Left lung (tissue), 4 donors: ENCODE measurements at regions not wholly inside any gene's neighbourhood (a gene's known extent, or its start where the extent isn't known, plus 50 kb on each side); places are given as distances from the start of the nearest gene placed in this dataset.

Experiments used
- ATAC-seq: fragments of 200-7000 bp; cut with Tn5 transposase; one replicate; pipeline ENCODE4 v1.9.1; 2020; ENCODE audit warnings: moderate library complexity
- DNase-seq, 4 donors: peaks; one replicate each; pipeline ENCODE4 v3.0.0-alpha.2; 2013 to 2020
- H3K27ac ChIP-seq, 2 donors: fragments of 200-600 bp; sonication (generic) in 1 of 2; one replicate each; pipeline versions ENCODE4 v1.5.0 to v1.8.0; 2020 to 2021
- H3K27me3 ChIP-seq, 2 donors: fragments of 200-600 bp; sonication (generic) in 1 of 2; one replicate each; pipeline versions ENCODE4 v1.5.0 to v1.8.0; 2020 to 2021
- H3K36me3 ChIP-seq, 2 donors: fragments of 200-600 bp; sonication (generic) in 1 of 2; one replicate each; pipeline versions ENCODE4 v1.5.0 to v1.8.0; 2020 to 2021
- H3K4me1 ChIP-seq, 2 donors: fragments of 200-600 bp; one replicate each; pipeline ENCODE4 v1.8.0; 2021
- H3K4me3 ChIP-seq, 2 donors: fragments of 200-600 bp; sonication (generic) in 1 of 2; one replicate each; pipeline versions ENCODE4 v1.5.0 to v1.8.0; 2020 to 2021; ENCODE audit warnings: mild to moderate bottlenecking in 1 of 2
- H3K9me3 ChIP-seq, 2 donors: fragments of 200-600 bp; sonication (generic) in 1 of 2; one replicate each; pipeline versions ENCODE4 v1.5.0 to v1.8.0; 2020 to 2021
- CTCF ChIP-seq, 2 donors: fragments of 200-600 bp; sonication (generic) in 1 of 2; IDR thresholded peaks; one replicate each; pipeline versions ENCODE4 v1.5.0 to v1.8.0; 2021; ENCODE audit warnings: antibody characterized with exemption in 2 of 2
- intact Hi-C, 2 donors: fragments of 100-400 bp; cut with DNase I; formaldehyde crosslinking; loops; one replicate each; pipeline versions ENCODE4 v1.11.2 to v1.14.2; 2022
- donor health status: DM: no; HTN: yes; CAD: no.
- donor health status: DM: no; HTN: no; CAD: no.

GRCh38 chr7:114085313-114085591 lies 166.4 kb upstream of the PPP1R3A start:
- Histone ChIP-seq H3K4me1 (peaks cover 0 to 35% of the 10 kb centered on the region in 2 donors), H3K27me3 (peaks cover 32 to 98% of the 10 kb centered on the region in 2 donors)
- intact Hi-C loops, result no loop called here

GRCh38 chr7:114084472-114085312 lies 165.9 kb upstream of the PPP1R3A start:
- Histone ChIP-seq H3K27me3 (peaks cover 32 to 98% of the 10 kb centered on the region in 2 donors), H3K36me3 (no peaks in the 10 kb centered on the region), H3K27ac (peak overlapping the region; percentile 82 to 92), H3K4me3 (peak overlapping the region; percentile 45 to 51), H3K4me1 (peaks cover 0 to 35% of the 10 kb centered on the region in 2 donors), H3K9me3 (no peaks in the 10 kb centered on the region)
- TF ChIP-seq CTCF (IDR thresholded peaks at IDR 0.05), result no peak
- DNase-seq (peak; percentile 39 to 80 (median 60)), ATAC-seq (peak; percentile 16)
- intact Hi-C loops, result no loop called here

More at GRCh38 chr7:114085313-114085591, 166.4 kb upstream of the PPP1R3A start:
- DNase-seq, result peak in 1 of 4 donors; percentile 69
- Histone ChIP-seq H3K9me3 (no peaks in the 10 kb centered on the region), H3K4me3 (peak overlapping the region; percentile 45 to 51), H3K27ac (peak overlapping the region; percentile 82 to 92), H3K36me3 (no peaks in the 10 kb centered on the region)
- TF ChIP-seq CTCF (IDR thresholded peaks at IDR 0.05), result no peak
- peak; percentile 9 for ATAC-seq

GRCh38 chr7:114084002-114084471 lies 165.2 kb upstream of the PPP1R3A start:
- peak overlapping the region; percentile 45 to 51 for H3K4me3 ChIP-seq
- no peaks in the 10 kb centered on the region for H3K9me3 ChIP-seq
- H3K36me3 ChIP-seq, result no peaks in the 10 kb centered on the region
- H3K27ac ChIP-seq, result peak overlapping the region; percentile 82 to 92
- DNase-seq (no peak), ATAC-seq (no peak)
- H3K4me1 ChIP-seq, result peaks cover 0 to 35% of the 10 kb centered on the region in 2 donors
- peaks cover 29 to 100% of the 10 kb centered on the region in 2 donors for H3K27me3 ChIP-seq
- intact Hi-C loops, result no loop called here
- TF ChIP-seq CTCF (IDR thresholded peaks at IDR 0.05), result no peak

- Histone ChIP-seq H3K9me3 (no peaks in the 10 kb centered on the region), H3K27ac (no peak overlapping the region), H3K27me3 (peaks cover 25 to 100% of the 10 kb centered on the region in 2 donors), H3K36me3 (no peaks in the 10 kb centered on the region), H3K4me3 (peak overlapping the region; percentile 14 to 24), H3K4me1 (peaks cover 0 to 35% of the 10 kb centered on the region in 2 donors)
- no peak for ATAC-seq
- no peak for TF ChIP-seq CTCF (IDR thresholded peaks at IDR 0.05)
- intact Hi-C loops, result no loop called here
- peak in 3 of 4 donors; percentile 23 to 72 (median 32) for DNase-seq
Measured at GRCh38 chr7:114083166-114084001, 164.6 kb upstream of the PPP1R3A start.
